ENCODE measurements at regions not wholly inside any gene's neighbourhood (a gene's known extent, or its start where the extent isn't known, plus 50 kb on each side); places are given as distances from the start of the nearest gene placed in this dataset.

GRCh38 chr2:71990826-71991225, 156.8 kb downstream of the CYP26B1 start:
- no peak for TF ChIP-seq POLR2A (IDR thresholded peaks at IDR 0.05)
- TF ChIP-seq CTCF (IDR thresholded peaks at IDR 0.05), result no peak

Data from prostate gland (tissue), 2 donors.